ENCODE measurements at regions not wholly inside any gene's neighbourhood (a gene's known extent, or its start where the extent isn't known, plus 50 kb on each side); places are given as distances from the start of the nearest gene placed in this dataset.

DNA sequence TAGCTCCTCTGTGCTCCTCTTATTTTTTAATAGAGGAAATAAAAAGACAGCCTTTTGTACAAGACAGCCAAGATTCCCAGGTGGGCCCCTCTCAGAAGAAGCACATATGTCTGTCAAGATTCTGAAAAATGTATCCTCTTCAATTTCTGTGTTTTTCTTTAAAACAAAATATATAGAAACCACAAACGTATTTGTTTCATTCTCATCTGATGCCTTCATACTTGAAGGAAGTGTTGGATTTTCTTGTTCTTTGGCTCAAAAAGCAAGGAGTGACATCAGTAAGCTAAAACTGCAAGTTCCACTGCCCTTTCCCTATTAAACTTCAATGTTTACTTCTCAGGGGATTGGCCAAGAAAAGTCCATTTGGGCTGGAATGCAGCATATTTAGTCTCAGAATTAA lies 193.8 kb upstream of the OSR1 start:
- TF ChIP-seq CTCF (IDR thresholded peaks at IDR 0.05; ENCODE audit: low read depth, low read length, poor library complexity, severe bottlenecking) (no peak), EZH2phosphoT487 (IDR thresholded peaks at IDR 0.05; ENCODE audit: borderline replicate concordance, low read length) (no peak)

Data from DOHH2 (cell line).